H1 (cell line): ENCODE measurements at regions not wholly inside any gene's neighbourhood (a gene's known extent, or its start where the extent isn't known, plus 50 kb on each side); places are given as distances from the start of the nearest gene placed in this dataset.

Experiments
- BRCA1 ChIP-seq: IDR thresholded peaks from 2 replicates; pipeline ENCODE4 v1.6.1; 2012; ENCODE audit warnings: low read depth, low read length, improper control_type of control experiment
- RXRA ChIP-seq: IDR thresholded peaks from 2 replicates; pipeline ENCODE4 v1.6.1; 2011; ENCODE audit warnings: low read depth, mild to moderate bottlenecking, low read length, moderate library complexity; ENCODE audit not compliant: insufficient read depth
- ZNF274 ChIP-seq: IDR thresholded peaks from 2 replicates; pipeline ENCODE4 v1.7.0; 2012; ENCODE audit warnings: low read length, borderline replicate concordance; ENCODE audit errors: extremely low read depth

- no peak for TF ChIP-seq RXRA
- no peak for TF ChIP-seq BRCA1
- TF ChIP-seq ZNF274 = no peak
Measured at GRCh38 chr22:48786679-48786996, 1041.0 kb downstream of the BRD1 start (continued).
